ENCODE measurements at regions not wholly inside any gene's neighbourhood (a gene's known extent, or its start where the extent isn't known, plus 50 kb on each side); places are given as distances from the start of the nearest gene placed in this dataset.

DNA sequence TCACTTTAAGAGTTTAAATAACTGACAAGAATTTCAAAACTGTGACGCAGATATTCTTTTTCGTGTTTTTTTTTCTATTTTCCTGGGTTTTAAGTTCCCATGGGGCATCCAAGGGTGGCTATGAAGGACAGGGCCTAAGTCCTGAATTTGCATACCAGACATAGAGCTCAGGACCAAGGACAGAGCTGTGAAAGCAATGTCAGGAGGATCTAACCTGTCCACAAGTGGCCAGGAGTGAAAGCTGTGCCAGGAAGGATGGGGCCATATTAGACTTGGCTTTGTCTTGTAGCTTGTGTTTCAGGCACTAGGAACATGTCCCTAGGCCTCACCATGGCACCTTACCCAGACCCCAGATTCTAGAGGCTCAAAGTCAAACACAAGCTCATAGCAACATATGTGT, 289.4 kb upstream of the MIR17HG start:
- POLR2A ChIA-PET (ENCODE audit: unreplicated experiment): no interaction called here
- Histone ChIP-seq H3K14ac (replicated peaks; ENCODE audit: low read depth, low read length) (no peak overlapping the region), H4K8ac (ENCODE audit: low read depth in 2 of 2, low read length in 2 of 2) (no peak overlapping the region), H2BK120ac (ENCODE audit: low read depth, low read length) (no peak overlapping the region), H3K4me3 (ENCODE audit: insufficient read depth, low read depth, low read length) (no peak overlapping the region), H3K9ac (ENCODE audit: low read depth, low read length) (no peak overlapping the region), H3K27ac (ENCODE audit: insufficient read depth, low read length) (no peak overlapping the region), H4K91ac (ENCODE audit: insufficient read depth, low read depth, low read length) (no peak overlapping the region), H2BK15ac (ENCODE audit: low read depth, low read length) (no peak overlapping the region), H4K20me1 (ENCODE audit: insufficient read depth, low read length) (no peaks in the 10 kb centered on the region), H4K5ac (ENCODE audit: low read depth, low read length) (no peak overlapping the region), H3K27me3 (ENCODE audit: control insufficient read depth, insufficient read depth, low read length) (no peaks in the 10 kb centered on the region), H3K4ac (ENCODE audit: low read depth, low read length) (no peak overlapping the region), H3K4me1 (ENCODE audit: control insufficient read depth, insufficient read depth, low read length) (no peaks in the 10 kb centered on the region), H2AK9ac (replicated peaks; ENCODE audit: low read depth, low read length, poor library complexity) (no peak overlapping the region), H2BK20ac (ENCODE audit: low read depth, low read length) (no peak overlapping the region), H2BK5ac (ENCODE audit: low read depth, low read length, poor library complexity, severe bottlenecking) (no peak overlapping the region), H3K18ac (ENCODE audit: low read depth, low read length) (no peak overlapping the region), H3K9me1 (ENCODE audit: insufficient read depth, low read length) (no peaks in the 10 kb centered on the region), H3K4me2 (ENCODE audit: low read depth, low read length) (no peak overlapping the region), H3K56ac (ENCODE audit: extremely low read depth, insufficient read depth, low read length) (no peak overlapping the region), H2AFZ (replicated peaks; ENCODE audit: low read length, poor library complexity) (no peak overlapping the region), H2AK5ac (ENCODE audit: low read depth, low read length) (no peak overlapping the region), H3K36me3 (ENCODE audit: control insufficient read depth, insufficient read depth, low read length) (no peaks in the 10 kb centered on the region), H3K23ac (ENCODE audit: low read depth, low read length) (no peak overlapping the region), H3K9me3 (ENCODE audit: control insufficient read depth, insufficient read depth, low read length) (peaks cover 2% of the 10 kb centered on the region; the same call in 1 of the 2 replicates), H3K79me1 (ENCODE audit: low read depth in 1 of 2, low read length in 2 of 2) (no peaks in the 10 kb centered on the region)
- dilution Hi-C loops (cut with HindIII; ENCODE audit: low sequenced_read_pairs, unreplicated experiment): no loop called here
- no CpG with 5 or more reads among the region's 2 CpGs for WGBS, 2 experiments (ENCODE audit: extremely low coverage in 2 of 2, insufficient read length in 1 of 2)
- BruUV-seq (replicated peaks): no TSS peak
- no peak for ATAC-seq (ENCODE audit: low read depth)
- no peak for TF ChIP-seq RAD21 (IDR thresholded peaks at IDR 0.05; ENCODE audit: low read length)
- no peak for TF ChIP-seq MAFK (IDR thresholded peaks at IDR 0.05; ENCODE audit: low read depth, low read length)
- no peak for TF ChIP-seq NFE2L2 (IDR thresholded peaks at IDR 0.05; ENCODE audit: low read depth, low read length)
- no peak for TF ChIP-seq CHD1 (IDR thresholded peaks at IDR 0.05; ENCODE audit: low read depth, low read length)
- TF ChIP-seq POLR2A (IDR thresholded peaks at IDR 0.05; ENCODE audit: low read depth, low read length): no peak
- no peak for TF ChIP-seq USF2 (IDR thresholded peaks at IDR 0.05; ENCODE audit: low read depth, low read length)
- TF ChIP-seq MAZ (IDR thresholded peaks at IDR 0.05; ENCODE audit: borderline replicate concordance, low read depth, low read length): no peak
- TF ChIP-seq CEBPB (IDR thresholded peaks at IDR 0.05; ENCODE audit: low read depth, low read length): no peak
- no peak for TF ChIP-seq RFX5 (IDR thresholded peaks at IDR 0.05; ENCODE audit: low read depth, low read length)
- TF ChIP-seq, protein P1, sequence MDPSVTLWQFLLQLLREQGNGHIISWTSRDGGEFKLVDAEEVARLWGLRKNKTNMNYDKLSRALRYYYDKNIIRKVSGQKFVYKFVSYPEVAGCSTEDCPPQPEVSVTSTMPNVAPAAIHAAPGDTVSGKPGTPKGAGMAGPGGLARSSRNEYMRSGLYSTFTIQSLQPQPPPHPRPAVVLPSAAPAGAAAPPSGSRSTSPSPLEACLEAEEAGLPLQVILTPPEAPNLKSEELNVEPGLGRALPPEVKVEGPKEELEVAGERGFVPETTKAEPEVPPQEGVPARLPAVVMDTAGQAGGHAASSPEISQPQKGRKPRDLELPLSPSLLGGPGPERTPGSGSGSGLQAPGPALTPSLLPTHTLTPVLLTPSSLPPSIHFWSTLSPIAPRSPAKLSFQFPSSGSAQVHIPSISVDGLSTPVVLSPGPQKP (IDR thresholded peaks at IDR 0.05; ENCODE audit: borderline replicate concordance, low read depth, low read length): no peak
- TF ChIP-seq FOS (IDR thresholded peaks at IDR 0.05; ENCODE audit: low read depth, low read length): no peak
- no peak for TF ChIP-seq RCOR1 (IDR thresholded peaks at IDR 0.05; ENCODE audit: insufficient replicate concordance, low read length)
- TF ChIP-seq, protein P2, sequence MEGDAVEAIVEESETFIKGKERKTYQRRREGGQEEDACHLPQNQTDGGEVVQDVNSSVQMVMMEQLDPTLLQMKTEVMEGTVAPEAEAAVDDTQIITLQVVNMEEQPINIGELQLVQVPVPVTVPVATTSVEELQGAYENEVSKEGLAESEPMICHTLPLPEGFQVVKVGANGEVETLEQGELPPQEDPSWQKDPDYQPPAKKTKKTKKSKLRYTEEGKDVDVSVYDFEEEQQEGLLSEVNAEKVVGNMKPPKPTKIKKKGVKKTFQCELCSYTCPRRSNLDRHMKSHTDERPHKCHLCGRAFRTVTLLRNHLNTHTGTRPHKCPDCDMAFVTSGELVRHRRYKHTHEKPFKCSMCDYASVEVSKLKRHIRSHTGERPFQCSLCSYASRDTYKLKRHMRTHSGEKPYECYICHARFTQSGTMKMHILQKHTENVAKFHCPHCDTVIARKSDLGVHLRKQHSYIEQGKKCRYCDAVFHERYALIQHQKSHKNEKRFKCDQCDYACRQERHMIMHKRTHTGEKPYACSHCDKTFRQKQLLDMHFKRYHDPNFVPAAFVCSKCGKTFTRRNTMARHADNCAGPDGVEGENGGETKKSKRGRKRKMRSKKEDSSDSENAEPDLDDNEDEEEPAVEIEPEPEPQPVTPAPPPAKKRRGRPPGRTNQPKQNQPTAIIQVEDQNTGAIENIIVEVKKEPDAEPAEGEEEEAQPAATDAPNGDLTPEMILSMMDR (conservative IDR thresholded peaks at IDR 0.05; ENCODE audit: low read depth, low read length): no peak
- TF ChIP-seq SMC3 (IDR thresholded peaks at IDR 0.05; ENCODE audit: low read depth, low read length): no peak
- TF ChIP-seq BHLHE40 (IDR thresholded peaks at IDR 0.05; ENCODE audit: low read depth, low read length): no peak
- TF ChIP-seq MXI1 (IDR thresholded peaks at IDR 0.05; ENCODE audit: borderline replicate concordance, low read depth, low read length): no peak
- CTCF ChIA-PET: no interaction called here
- intact Hi-C loops (cut with micrococcal nuclease): no loop called here
- DNase-seq: no peak
- in situ Hi-C loops (cut with MboI; ENCODE audit: low sequenced_read_pairs): no loop called here

Data from IMR-90 (cell line).